PC-3 (cell line): ENCODE measurements at regions not wholly inside any gene's neighbourhood (a gene's known extent, or its start where the extent isn't known, plus 50 kb on each side); places are given as distances from the start of the nearest gene placed in this dataset.

Experiments used
- EZH2 ChIP-seq: fragments of 300-600 bp; sonication (generic); IDR thresholded peaks from one replicate; pipeline ENCODE4 v1.6.1; 2017; ENCODE audit warnings: antibody characterized with exemption, mild to moderate bottlenecking, low read length; ENCODE audit not compliant: unreplicated experiment
- TF ChIP-seq, protein P1 (sequence below): fragments of 300-600 bp; sonication (generic); conservative IDR thresholded peaks from 2 replicates; pipeline ENCODE4 v1.5.1; 2017; ENCODE audit warnings: antibody characterized with exemption, low read depth, mild to moderate bottlenecking, low read length

DNA sequence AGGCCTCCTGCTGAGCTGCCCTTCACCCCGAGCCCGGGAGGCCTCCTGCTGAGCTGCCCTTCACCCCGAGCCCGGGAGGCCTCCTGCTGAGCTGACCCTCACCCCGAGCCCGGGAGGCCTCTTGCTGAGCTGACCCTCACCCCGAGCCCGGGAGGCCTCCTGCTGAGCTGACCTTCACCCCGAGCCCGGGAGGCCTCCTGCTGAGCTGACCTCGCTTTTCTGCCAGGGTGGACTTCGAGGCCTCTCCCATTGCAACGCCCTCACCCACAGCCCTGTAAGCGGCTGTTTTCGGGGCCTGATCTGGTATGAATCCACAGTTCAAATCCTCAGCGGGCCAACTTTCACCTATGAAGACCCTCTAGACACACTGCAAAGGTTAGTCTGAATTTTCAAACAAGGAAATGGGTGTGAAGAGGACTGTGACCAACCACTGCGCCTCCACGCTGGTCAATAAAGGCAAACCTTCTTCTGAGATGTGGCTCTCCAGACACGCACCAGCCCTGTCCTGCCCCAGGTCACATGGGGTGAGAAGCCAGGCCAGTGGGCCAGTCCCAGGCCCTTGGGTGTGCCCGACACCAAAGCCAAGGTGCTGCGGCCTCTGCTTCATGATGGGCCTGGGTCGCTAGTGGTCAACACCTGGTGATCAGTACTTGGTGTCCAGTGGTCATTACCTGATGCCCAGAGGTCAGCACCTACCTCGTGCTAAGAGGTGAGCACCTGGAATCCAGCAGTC lies 225.1 kb upstream of the SALL3 start:
- no peak for TF ChIP-seq EZH2
- TF ChIP-seq, protein P1, sequence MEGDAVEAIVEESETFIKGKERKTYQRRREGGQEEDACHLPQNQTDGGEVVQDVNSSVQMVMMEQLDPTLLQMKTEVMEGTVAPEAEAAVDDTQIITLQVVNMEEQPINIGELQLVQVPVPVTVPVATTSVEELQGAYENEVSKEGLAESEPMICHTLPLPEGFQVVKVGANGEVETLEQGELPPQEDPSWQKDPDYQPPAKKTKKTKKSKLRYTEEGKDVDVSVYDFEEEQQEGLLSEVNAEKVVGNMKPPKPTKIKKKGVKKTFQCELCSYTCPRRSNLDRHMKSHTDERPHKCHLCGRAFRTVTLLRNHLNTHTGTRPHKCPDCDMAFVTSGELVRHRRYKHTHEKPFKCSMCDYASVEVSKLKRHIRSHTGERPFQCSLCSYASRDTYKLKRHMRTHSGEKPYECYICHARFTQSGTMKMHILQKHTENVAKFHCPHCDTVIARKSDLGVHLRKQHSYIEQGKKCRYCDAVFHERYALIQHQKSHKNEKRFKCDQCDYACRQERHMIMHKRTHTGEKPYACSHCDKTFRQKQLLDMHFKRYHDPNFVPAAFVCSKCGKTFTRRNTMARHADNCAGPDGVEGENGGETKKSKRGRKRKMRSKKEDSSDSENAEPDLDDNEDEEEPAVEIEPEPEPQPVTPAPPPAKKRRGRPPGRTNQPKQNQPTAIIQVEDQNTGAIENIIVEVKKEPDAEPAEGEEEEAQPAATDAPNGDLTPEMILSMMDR = no peak
